SK-N-SH treated with all-trans-retinoic acid at 6 μM for 48 hours (cell line): ENCODE measurements at regions not wholly inside any gene's neighbourhood (a gene's known extent, or its start where the extent isn't known, plus 50 kb on each side); places are given as distances from the start of the nearest gene placed in this dataset.

Experiments used
- ARNTL ChIP-seq: fragments of 450-650 bp; formaldehyde crosslinking; IDR thresholded peaks from 2 replicates; pipeline ENCODE4 v1.5.0; 2020; ENCODE audit warnings: low read depth, mild to moderate bottlenecking, moderate library complexity, borderline replicate concordance
- GLIS3 ChIP-seq: fragments of 250-450 bp; sonication (Bioruptor Pico); IDR thresholded peaks from 2 replicates; pipeline ENCODE4 v1.5.0; 2020; ENCODE audit warnings: mild to moderate bottlenecking, moderate library complexity
- ISL1 ChIP-seq: fragments of 250-450 bp; sonication (Bioruptor Pico); IDR thresholded peaks from 2 replicates; pipeline ENCODE4 v2.1.2; 2022; ENCODE audit warnings: mild to moderate bottlenecking, moderate library complexity
- PATZ1 ChIP-seq: fragments of 250-450 bp; sonication (Bioruptor Pico); IDR thresholded peaks from 2 replicates; pipeline ENCODE4 v1.8.0; 2020; ENCODE audit warnings: mild to moderate bottlenecking, moderate library complexity, borderline replicate concordance
- RARB ChIP-seq: fragments of 250-450 bp; sonication (Bioruptor Pico); IDR thresholded peaks from 2 replicates; pipeline ENCODE4 v1.8.0; 2021; ENCODE audit warnings: mild to moderate bottlenecking, moderate library complexity
- SNAI2 ChIP-seq: fragments of 250-450 bp; sonication (Bioruptor Pico); IDR thresholded peaks from 2 replicates; pipeline ENCODE4 v1.5.0; 2020; ENCODE audit warnings: mild to moderate bottlenecking, moderate library complexity
- TCF4 ChIP-seq: fragments of 250-450 bp; sonication (Bioruptor Pico); IDR thresholded peaks from 2 replicates; pipeline ENCODE4 v1.8.0; 2021; ENCODE audit warnings: mild to moderate bottlenecking, moderate library complexity, borderline replicate concordance
- ZFP3 ChIP-seq: fragments of 250-450 bp; sonication (Bioruptor Pico); IDR thresholded peaks from 2 replicates; pipeline ENCODE4 v1.5.0; 2020; ENCODE audit warnings: mild to moderate bottlenecking, moderate library complexity
- ZFP30 ChIP-seq: fragments of 450-650 bp; formaldehyde crosslinking; IDR thresholded peaks from 2 replicates; pipeline ENCODE4 v1.5.0; 2022; ENCODE audit warnings: mild to moderate bottlenecking, moderate library complexity
- ZNF70 ChIP-seq: fragments of 450-650 bp; formaldehyde crosslinking; IDR thresholded peaks from 2 replicates; pipeline ENCODE4 v1.5.0; 2020; ENCODE audit warnings: mild to moderate bottlenecking, moderate library complexity
- TF ChIP-seq, protein P1 (sequence below): fragments of 250-450 bp; sonication (Bioruptor Pico); IDR thresholded peaks from 2 replicates; pipeline ENCODE4 v1.5.1; 2020; ENCODE audit warnings: low read depth, mild to moderate bottlenecking, moderate library complexity

DNA sequence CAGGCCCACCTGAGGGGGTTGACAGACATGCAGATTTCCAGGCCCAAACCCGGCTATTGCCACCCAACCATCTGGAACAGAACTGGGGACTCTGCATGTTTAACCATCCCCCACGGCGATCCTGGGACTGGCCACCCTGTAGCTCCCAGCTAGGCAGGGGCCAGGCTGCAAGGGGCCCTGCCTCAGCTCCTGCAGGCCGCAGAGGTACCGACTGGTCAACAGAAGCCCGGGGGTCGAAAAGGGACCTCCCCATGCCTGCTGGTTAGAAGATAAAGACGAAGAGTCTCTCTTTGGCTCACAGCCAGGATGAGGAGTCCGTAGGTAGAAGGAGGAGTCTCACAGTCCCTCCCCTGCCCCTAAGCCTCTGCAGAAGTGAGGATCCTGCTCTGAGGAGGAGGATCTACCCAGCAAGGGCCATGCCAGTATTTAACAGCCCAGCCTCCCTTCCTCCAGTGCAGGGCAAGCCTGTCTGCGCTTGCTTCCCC lies 223.4 kb upstream of the TNRC6C start:
- TF ChIP-seq RARB (CRISPR knock-in tag) = no peak
- TF ChIP-seq ARNTL (CRISPR knock-in tag) = no peak
- TF ChIP-seq SNAI2 (CRISPR knock-in tag) = no peak
- TF ChIP-seq TCF4 = no peak
- TF ChIP-seq PATZ1 = no peak
- TF ChIP-seq, protein P1, sequence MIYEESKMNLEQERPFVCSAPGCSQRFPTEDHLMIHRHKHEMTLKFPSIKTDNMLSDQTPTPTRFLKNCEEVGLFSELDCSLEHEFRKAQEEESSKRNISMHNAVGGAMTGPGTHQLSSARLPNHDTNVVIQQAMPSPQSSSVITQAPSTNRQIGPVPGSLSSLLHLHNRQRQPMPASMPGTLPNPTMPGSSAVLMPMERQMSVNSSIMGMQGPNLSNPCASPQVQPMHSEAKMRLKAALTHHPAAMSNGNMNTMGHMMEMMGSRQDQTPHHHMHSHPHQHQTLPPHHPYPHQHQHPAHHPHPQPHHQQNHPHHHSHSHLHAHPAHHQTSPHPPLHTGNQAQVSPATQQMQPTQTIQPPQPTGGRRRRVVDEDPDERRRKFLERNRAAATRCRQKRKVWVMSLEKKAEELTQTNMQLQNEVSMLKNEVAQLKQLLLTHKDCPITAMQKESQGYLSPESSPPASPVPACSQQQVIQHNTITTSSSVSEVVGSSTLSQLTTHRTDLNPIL = no peak
- no peak for TF ChIP-seq ZNF70
- no peak for TF ChIP-seq ZFP3 (CRISPR knock-in tag)
- no peak for TF ChIP-seq ISL1 (CRISPR knock-in tag)
- no peak for TF ChIP-seq GLIS3 (CRISPR knock-in tag)
- no peak for TF ChIP-seq ZFP30 (CRISPR knock-in tag)
